Gastrocnemius medialis (tissue), 4 donors: ENCODE measurements at regions not wholly inside any gene's neighbourhood (a gene's known extent, or its start where the extent isn't known, plus 50 kb on each side); places are given as distances from the start of the nearest gene placed in this dataset.

Source experiments
- CTCF ChIP-seq, 5 experiments: fragments of 450-650 bp in 3 of 5; fragments of 200-600 bp in 2 of 5; sonication (generic) in 2 of 5; IDR thresholded peaks in 4 of 5; conservative IDR thresholded peaks in 1 of 5; 1 replicate in 4 of 5; 2 replicates in 1 of 5; pipeline ENCODE4 v1.5.1; 2016 to 2019; ENCODE audit warnings: antibody characterized with exemption in 5 of 5, mild to moderate bottlenecking in 3 of 5, moderate library complexity in 3 of 5
- POLR2A ChIP-seq, 2 donors: fragments of 450-650 bp; IDR thresholded peaks; one replicate each; pipeline ENCODE4 v1.6.1; 2017; ENCODE audit warnings: antibody characterized with exemption in 2 of 2, mild to moderate bottlenecking in 2 of 2, moderate library complexity in 2 of 2

GRCh38 chr15:79172801-79173460 lies 82.4 kb upstream of the RASGRF1 start:
- TF ChIP-seq CTCF (IDR thresholded peaks at IDR 0.05 in 4 of 5, conservative IDR thresholded peaks at IDR 0.05 in 1 of 5) (no peak), POLR2A (IDR thresholded peaks at IDR 0.05) (no peak)
